ENCODE measurements at regions not wholly inside any gene's neighbourhood (a gene's known extent, or its start where the extent isn't known, plus 50 kb on each side); places are given as distances from the start of the nearest gene placed in this dataset.
"Not testable (repeated sequence)": the region's sequence is repeated elsewhere in the genome, so short reads cannot be mapped to it uniquely, and the experiment has no call there.

GRCh38 chr15:30688684-30689083, 62.8 kb downstream of the ARHGAP11B start:
- not testable (repeated sequence) for TF ChIP-seq CTCF (IDR thresholded peaks at IDR 0.05; ENCODE audit: borderline replicate concordance, extremely low read depth, low read length, poor library complexity, severe bottlenecking); EZH2 (IDR thresholded peaks at IDR 0.05; ENCODE audit: borderline replicate concordance, low read depth, low read length, severe bottlenecking)

All from DND-41 (cell line).